HG03571 (cell line): ENCODE measurements at regions not wholly inside any gene's neighbourhood (a gene's known extent, or its start where the extent isn't known, plus 50 kb on each side); places are given as distances from the start of the nearest gene placed in this dataset.

Experiments used
- ATAC-seq: cut with Tn5 transposase; IDR thresholded peaks from one replicate; pipeline ENCODE4 v1.9.1; 2021; ENCODE audit not compliant: unreplicated experiment

- no peak for ATAC-seq
These were observed 256.4 kb upstream of the SOX21 start for GRCh38 chr13:94968757-94969086.

DNA sequence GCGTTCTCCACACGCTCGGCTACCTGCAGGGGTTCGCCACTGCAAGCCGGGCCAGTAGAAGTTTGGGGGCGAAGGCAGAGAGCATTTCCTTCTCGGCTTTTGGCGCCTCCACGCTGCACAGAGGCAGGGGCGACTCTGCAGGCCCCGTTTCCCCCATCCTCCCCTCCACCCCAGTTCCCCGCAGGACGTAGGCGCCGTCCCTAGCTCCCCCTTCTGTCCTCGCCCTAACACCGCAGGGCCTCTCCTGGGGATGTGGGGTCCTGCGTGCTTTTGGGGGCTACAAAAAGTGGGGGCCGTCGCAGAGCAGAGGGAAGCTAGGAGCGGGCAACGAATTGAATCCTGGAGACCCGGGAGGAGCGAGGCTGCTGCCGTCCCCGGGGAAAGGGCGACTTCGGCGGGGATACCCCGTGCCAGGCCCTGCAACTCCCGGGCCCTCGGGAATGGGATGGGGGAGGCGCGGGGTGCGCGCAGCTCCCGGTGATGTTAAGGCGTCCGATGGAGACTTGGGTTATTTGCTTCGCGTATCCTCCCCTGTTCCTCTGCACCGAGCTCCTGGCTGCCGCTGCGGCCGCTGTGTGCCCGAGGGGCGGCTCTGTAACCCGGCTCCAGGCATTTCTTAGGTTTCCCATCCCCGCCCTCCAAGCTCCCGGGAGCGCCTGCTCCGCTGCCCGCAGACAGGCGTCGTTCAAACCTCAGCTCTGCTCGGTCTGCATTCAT, 255.9 kb upstream of the SOX21 start:
- ATAC-seq: no peak

DNA sequence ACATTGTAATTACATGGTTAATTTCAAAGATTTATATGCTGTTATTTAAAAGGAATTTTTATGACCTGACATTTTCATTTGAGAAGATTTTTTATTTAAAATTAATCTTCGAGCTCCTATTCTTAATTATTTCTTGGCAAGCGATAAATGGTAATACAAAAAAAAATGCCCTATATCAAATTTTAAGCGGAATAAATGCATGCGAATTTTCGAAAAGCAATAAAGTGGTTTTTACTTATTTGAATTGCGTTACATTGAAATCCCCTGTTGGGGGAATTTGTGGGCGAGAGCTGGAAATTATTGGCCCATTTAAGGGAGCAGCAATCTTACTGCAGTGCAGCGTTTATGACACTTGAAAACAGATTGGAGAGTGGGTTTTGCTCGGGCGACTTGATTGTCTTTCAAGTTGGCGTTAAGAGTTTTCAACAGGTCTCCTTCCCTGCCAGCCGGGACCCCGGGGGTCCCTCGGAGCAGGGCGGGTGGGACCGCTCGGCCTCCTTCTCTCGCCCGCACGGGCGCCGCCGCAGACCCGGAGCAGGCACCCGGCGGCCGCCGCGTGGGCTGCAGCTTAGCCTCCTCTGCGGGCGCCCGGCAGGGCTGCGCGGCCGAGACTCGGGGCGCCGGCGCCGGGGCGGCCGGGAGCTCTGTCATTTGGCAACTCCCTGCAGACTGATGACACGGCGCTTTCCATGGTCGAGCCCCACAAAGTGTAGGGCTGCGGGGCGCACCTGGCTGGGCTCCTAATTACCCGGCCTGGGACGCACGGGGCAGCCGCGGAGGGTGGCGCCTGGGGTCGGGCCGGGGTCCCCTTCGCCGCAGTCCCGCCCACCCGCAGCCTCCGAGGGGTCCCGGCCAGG, 255.1 kb upstream of the SOX21 start:
- no peak for ATAC-seq

- ATAC-seq: no peak
These were observed 254.1 kb upstream of the SOX21 start for GRCh38 chr13:94966422-94966955.

GRCh38 chr13:94959626-94960025, 247.3 kb upstream of the SOX21 start:
- no peak for ATAC-seq

- ATAC-seq: no peak
These were observed 244.2 kb upstream of the SOX21 start for GRCh38 chr13:94956417-94957110.

DNA sequence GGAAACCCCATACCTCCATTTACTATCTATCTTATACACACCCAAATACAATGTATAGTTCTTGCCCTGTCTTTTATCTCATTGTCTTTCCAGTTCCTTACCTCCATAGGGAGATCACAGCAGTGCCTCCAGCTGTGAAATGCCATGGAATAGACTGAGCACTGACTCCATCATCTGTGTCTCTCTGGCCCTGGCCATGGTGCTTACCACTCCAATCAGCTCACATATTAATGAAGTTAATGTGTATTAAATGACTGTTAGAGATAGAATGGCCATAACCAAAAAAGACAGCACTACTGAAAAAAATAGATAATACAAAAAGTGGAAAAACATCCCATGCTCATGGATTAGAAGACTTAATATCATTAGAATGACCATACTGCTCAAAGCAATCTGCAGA, 240.4 kb upstream of the SOX21 start:
- no peak for ATAC-seq

GRCh38 chr13:94950303-94950702, 238.0 kb upstream of the SOX21 start:
- ATAC-seq: no peak

- no peak for ATAC-seq
These were observed 235.6 kb upstream of the SOX21 start for GRCh38 chr13:94947965-94948371.

- ATAC-seq: no peak
These were observed 235.0 kb upstream of the SOX21 start for GRCh38 chr13:94947392-94947791.

- ATAC-seq: no peak
These were observed 233.7 kb upstream of the SOX21 start for GRCh38 chr13:94946039-94946438.

DNA sequence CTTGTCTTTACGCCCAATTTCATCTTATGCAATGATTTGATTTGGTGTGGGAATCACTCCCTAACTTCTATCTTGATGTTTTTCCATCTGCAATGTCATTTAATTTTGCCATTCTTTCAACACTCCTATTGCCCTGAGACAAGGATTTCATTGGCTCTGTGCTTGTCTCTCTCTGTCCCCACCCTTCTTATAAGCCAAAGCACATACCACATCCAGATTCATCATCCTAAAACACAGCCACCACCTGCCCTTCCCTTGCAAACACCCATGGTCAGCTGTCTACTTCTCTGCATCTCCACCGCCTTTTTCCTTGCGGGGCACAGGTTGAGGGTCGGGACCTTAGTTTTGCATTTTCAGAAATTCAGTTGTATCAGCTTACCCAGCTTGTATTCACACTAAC, 225.8 kb upstream of the SOX21 start:
- no peak for ATAC-seq

DNA sequence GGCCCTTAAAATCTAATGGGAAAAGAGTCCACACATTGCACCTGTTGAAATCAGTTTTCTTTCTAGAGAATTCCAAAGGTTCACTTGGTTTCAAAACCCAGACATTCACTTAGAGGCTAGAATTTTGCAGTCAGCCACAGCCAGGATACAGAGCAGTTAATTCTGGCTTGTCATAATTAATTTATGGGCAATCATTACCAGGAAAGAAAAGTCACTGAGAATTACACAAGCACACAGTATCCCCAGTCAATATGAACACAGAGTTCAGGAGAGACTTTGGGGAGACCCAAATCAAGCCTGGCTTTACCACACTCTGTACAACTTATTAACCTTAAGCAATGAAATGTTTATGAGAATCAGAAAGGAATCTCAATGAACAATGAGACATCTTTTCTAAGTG, 224.3 kb upstream of the SOX21 start:
- no peak for ATAC-seq

DNA sequence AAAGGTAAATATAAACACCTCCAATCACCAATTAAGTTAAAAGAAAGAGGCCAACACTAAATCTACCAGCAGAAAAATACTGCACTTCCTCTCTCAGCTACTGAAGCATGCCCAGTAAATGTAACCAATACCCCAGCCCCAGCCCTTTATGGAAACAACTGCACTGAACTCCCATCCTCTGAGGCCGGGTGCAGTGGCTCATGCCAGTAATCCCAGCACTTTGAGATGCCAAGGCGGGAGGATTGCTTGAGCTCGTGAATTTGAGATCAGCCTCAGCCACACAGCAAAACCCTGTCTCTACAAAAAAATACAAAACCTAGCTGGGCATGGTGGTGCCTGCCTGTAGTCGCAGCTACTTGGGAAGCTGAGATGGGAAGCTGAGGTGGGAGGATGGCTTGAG, 221.6 kb upstream of the SOX21 start:
- ATAC-seq: no peak

GRCh38 chr13:94933230-94933751, 220.9 kb upstream of the SOX21 start:
- ATAC-seq: no peak

GRCh38 chr13:94928127-94928775, 215.9 kb upstream of the SOX21 start:
- ATAC-seq: no peak

- no peak for ATAC-seq
These were observed 212.9 kb upstream of the SOX21 start for GRCh38 chr13:94925263-94925662.

- no peak for ATAC-seq
These were observed 208.8 kb upstream of the SOX21 start for GRCh38 chr13:94921181-94921580.

GRCh38 chr13:94920578-94920977, 208.2 kb upstream of the SOX21 start:
- ATAC-seq: no peak

- no peak for ATAC-seq
These were observed 205.5 kb upstream of the SOX21 start for GRCh38 chr13:94917824-94918223.

DNA sequence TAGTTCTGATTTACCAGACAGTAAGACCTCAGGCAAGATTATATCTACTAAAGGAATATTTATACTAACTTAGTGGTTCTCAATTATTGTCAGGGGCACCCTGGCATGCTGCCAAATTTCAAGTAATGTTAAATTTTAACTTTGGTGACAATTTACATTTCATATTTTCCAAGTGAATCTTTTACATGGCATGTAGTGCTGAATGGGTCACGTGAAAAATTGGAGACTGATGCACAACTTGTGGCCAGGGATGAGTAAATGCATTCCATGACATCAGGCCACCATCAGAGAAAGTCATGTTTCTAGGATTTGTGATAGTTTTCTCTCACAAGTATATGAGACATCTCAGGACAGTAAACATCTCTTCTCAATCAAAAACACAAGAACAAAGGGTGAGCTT, 202.6 kb upstream of the SOX21 start:
- ATAC-seq: no peak
